DMS53 (cell line): ENCODE measurements at regions not wholly inside any gene's neighbourhood (a gene's known extent, or its start where the extent isn't known, plus 50 kb on each side); places are given as distances from the start of the nearest gene placed in this dataset.
"Not testable (repeated sequence)": the region's sequence is repeated elsewhere in the genome, so short reads cannot be mapped to it uniquely, and the experiment has no call there.

Experiments
- DNase-seq: peaks from one replicate; lab custom pipeline; 2025; lab: John Stamatoyannopoulos, UW

DNA sequence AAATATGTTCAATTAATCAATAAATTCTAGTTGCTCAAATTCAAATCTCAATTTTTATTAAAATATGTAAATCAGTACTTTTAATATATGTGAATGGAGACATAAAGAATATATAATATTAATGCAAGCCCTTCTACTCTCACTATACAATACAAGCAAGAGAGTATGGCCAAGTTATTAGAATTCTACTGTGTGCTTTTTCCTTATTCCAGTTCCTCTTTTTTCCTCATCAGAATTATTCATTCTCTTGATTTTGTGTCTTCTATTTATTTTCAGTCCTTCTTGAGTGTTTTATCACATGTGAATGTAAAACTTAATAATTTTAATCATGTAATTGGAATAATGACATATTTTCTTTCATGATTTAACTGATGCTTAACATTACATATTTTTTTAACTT is 276.8 kb downstream of the PCDH20 start:
- no peak for DNase-seq

DNA sequence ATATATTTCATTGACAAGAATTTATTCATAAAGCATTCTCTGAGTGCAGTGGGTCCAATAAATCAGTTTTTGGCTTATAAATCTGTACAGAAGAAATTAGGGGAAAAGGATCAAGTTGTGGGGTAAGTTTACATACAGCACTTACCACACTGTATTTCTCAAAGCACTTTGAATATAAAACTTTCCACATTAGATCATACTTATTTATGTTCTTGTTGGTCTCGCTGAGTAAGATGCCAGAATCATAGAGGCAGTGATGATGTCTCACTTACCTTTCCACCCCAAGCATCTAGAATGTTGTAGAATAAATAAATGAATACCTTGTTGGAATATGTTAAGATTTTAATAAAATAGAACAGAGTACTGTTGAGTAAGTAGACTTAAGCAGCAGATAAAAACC is 279.1 kb downstream of the PCDH20 start:
- no peak for DNase-seq

DNA sequence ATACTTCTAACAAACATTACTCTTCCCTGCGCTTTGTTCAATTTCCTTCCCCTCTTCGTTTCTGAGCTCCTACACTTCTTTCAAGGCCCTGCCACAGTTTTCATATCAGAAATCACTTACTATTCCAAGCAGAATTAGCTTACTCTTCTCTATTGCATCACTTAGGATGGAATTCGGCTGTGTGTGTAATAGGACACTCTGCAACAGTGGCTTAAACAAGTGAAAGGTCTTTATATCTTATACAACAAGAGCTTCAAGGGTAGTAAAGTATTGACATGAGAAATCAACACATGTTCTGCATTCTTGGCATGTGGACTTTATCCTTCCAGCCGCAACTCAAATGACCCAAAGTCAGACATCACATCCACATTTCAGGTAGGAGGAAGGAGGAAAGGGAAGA is 279.6 kb downstream of the PCDH20 start:
- DNase-seq, result no peak

DNA sequence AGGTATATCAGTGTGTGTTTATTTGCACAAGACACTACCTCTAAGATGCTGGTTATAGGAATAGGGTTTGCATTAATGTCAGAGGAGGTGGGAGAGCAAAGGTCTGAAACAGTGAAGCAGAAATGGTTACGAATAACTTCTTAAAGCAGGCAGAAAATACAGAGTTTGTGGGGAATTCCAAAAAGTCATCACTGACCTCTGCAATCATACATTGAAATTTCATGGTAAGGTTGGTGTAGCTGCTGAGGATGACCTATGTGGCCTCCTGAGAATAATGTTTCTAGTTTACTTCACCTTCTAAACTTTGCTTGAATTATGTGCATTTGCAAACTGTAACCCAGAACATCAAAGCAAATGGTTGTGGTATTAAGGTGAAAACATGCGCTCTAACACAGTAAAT is 280.1 kb downstream of the PCDH20 start:
- no peak for DNase-seq

DNA sequence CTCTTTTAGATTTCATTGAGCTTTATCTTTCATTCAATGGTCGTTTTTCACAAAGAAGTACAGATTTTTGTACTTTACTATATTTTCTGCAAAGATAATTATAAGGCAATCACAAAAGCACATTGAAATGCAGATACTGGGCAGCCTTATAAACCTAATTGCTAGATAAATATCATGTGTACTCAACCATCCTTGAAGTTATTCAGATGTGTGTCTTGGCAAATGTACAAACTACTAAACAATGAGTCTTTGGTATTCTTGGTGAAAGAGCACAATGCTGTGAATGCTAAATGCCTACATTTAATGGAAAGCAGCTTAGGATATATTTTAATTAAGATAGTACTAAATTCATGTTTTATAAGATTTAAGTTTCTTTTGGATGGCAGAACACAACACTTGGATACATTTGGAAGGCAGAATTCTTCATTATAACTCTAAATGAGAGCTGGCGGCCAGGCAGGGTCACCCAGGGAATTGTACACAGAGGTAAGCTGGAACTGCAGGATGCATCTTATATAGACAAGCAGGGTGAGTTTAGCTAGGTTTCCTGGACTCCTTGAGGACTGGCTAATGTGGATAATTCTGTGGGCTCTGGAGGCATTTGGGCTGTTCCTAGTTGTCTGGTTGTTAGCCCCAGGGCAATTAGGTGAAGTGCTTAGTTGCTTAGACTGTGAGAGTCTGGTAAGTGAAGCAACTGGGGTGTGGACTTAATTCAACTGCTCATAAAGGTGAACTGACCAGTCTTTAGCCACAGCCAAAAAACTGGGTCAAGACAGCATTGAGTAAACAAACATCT is 286.6 kb downstream of the PCDH20 start:
- no peak for DNase-seq

DNA sequence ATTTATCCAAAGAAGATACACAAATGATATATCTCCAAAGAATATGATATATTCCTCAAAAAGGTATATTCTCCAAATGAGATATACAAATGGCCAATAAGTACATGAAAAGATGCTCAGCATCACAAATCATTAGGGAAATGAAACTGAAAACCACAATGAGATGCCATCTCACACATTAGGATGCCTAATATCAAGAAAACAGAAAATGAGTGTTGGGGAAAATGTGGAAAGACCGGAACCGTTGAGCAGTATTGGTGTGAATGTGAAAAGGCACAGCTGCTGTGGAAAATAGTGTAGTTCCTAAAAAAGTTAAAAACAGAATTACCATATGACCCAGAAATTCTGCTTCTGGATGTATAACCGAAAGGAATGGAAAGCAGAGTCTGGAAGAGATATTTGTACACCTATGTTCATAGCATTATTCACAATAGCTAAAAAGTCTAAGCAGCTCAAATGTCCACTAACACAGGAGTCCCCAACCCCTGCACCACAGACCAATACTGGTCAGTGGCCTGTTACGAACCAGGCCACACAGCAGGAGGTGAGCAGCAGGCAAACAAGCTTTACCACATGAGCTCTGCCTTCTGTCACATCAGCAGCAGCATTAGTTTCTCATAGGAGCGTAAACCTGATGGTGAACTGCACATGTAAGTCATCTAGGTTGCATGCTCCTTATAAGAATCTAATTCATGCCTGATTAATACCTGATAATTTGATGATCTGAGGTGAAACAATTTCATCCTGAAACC is 291.9 kb downstream of the PCDH20 start:
- DNase-seq, result no peak

DNA sequence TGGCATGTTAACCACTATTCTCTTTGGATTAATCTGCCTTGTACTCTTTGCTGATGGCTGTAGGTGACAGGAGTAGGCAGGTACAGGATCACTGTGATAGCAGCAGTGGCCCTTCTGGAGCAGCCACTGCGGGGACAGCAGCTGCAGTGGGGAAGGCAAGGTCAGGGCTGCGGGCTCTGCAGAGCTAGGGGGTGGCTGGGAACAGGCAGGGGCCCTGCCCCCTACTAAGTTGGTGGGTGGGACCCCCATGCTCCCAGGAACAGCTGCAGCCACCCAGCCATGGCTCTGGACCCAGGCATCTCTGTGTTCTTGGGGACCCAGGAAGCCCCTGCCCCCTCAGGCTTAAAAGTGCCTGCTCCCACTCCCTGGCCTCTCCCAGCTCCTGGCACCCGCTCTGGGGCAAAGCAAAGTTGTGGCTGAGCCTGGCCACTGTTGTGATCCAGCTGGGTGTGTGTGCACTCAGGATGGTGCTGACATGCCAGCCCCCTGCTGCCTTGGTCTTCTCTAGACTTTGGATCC is 302.4 kb downstream of the PCDH20 start:
- DNase-seq, result no peak

DNA sequence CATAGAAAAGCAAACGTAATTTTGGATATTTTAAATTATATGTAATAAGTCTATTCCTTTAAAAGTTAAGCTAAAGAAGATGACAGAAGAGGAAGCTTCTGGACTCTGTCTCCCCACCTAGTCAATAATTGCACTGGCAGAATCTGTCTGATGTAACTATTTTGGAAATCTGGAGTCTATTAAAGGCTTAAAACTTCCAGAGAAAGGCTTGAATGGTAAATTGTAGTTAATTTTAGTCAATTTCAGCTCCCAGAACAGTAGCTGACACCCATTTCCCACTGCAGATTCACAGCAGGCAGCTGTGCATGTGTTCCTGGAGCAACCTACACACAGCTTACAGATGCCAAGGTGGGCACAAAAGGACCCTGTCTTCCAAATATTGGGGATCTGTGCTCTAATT is 304.1 kb downstream of the PCDH20 start:
- DNase-seq, result no peak

DNA sequence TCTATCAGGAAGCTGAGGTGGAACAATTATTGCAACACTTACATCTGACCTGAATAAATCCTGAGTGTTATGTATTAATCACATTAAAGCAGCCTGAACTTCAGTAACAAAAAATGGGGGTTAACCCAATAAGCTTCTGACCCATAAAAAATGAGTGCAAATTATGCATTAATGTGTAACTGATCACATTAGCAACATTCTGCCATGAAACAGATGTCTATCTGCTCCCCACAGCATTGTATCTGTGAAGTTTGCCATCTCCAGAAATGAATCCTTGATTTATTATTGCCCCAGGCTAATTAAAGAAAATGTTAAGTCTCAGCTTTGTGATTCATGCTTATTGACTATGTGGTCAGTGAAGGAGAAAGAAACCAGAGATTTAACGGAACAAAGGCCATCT is 304.9 kb downstream of the PCDH20 start:
- no peak for DNase-seq

DNA sequence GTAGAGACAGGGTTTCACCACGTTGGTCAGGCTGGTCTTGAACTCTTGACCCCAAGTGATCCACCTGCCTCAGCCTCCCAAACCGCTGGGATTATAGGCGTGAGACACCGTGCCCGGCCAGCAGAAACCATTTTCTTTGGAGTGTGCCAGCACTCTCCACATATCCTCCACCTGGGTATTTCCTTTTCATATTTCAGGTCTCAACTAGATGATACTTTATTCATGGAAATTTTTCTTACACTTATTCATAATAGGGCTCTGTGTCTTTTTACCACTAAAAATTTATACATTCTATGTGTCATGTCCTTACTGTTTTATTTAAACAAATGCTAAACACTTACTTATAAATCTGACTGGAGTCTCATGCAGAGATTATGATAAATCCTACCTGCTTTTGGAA is 305.9 kb downstream of the PCDH20 start:
- no peak for DNase-seq

DNA sequence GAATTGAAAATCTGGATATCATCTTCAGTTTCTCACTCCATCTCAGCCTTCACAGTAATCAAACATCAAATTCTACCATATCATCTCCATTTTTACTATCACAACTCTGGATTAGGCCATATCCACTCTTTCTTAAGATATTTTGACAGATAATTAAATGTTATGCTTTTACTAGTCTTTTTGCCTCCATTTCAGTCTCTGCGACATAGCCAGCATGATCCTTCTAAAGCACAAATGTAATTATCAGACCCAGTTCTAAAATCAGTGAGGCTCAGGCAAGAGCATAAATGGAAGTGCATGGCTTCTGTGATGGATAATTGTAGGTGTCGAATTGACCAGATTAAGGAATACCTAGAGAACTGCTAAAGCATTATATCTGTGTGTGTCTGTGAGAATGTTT is 307.7 kb downstream of the PCDH20 start:
- DNase-seq, result no peak

DNA sequence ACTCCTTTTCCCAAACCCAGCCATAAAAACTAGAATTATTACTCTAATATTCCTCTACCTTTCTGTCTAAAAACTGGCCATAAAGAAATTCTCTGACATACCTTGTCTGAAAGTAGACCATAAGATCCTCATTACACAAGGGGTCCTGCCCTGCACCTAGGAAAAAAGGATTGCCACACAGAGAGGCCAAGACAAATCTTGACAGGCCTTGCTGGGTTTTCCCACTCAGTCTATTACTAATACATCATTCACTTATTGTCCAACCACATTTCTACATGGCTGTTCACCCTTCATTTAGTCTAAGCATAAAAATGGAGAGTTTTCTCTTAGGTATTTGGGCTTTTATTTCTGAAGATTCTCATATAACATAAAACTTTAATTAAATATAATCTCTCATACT is 319.8 kb downstream of the PCDH20 start:
- DNase-seq, result no peak

DNA sequence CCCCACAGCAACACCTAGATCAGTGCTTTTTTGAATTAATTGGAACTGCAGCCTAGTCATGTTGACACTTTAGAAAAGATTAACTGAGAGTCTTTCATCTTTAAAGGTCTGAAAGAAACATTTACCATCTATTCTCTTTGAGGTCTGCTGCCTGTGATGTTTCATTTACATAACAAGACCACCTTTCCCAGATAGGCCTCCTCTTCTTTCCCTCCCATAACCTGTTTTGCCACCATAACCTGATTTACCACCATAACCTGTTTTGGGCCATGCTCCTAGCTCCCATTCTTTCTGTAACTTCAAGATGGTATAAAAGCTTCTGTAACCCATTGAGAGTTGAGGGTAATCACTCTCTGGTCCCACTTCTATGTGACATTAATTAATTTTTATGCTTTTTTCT is 320.8 kb downstream of the PCDH20 start:
- no peak for DNase-seq

DNA sequence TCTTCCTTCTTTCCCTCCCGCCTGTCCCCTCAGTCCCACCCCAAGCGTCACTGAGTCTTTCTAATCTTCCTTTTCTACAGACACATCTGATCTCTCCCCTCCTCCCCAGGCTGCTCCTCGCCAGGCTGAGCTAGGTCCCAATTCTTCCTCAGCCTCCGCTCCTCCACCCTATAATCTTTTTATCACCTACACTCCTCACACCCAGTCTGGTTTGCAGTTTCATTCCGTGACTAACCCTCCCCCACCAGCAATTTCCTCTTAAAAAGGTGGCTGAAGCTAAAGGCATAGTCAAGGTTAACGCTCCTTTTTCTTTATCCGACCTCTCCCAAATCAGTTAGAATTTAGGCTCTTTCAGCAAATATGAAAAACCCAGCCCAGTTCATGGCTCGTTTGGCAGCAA is 325.8 kb downstream of the PCDH20 start:
- not testable (repeated sequence) for DNase-seq

DNA sequence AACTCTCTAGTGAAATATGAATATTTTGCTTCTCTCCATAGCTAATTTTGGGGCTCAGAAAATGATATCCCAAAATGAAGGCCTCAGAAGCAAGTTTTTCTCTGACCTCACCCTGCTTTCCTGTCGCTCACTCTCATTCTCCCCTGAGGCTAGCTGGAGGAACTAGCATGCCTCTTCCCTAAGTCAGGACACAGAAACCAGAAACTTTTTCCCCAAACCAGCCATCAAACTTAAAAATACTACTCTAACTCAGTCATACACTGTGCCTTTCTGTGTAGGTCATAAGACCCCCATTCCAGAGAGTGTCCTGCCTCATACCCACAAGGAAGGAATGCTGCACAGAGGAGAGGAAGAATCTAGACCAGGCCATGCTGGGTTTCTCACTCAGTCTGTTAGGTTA is 329.6 kb downstream of the PCDH20 start:
- no peak for DNase-seq

DNA sequence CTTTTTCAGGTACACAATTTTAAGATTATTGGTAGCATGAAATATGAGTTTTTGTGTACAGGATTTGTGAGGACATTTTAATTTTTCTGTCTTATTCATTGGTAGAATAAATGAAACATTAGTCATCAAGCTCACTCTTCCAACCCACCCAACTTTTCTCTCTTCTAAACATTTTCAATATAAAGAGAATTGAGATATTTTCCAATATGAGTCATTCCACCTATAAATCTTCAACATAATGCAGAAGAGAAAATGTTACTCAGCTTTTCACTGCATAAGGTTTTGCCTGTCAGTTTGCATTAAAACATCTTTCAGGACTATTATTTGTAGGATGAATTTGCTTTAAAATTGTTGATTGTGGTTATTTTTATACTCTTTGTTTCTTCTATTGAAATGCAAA is 330.7 kb downstream of the PCDH20 start:
- no peak for DNase-seq

DNA sequence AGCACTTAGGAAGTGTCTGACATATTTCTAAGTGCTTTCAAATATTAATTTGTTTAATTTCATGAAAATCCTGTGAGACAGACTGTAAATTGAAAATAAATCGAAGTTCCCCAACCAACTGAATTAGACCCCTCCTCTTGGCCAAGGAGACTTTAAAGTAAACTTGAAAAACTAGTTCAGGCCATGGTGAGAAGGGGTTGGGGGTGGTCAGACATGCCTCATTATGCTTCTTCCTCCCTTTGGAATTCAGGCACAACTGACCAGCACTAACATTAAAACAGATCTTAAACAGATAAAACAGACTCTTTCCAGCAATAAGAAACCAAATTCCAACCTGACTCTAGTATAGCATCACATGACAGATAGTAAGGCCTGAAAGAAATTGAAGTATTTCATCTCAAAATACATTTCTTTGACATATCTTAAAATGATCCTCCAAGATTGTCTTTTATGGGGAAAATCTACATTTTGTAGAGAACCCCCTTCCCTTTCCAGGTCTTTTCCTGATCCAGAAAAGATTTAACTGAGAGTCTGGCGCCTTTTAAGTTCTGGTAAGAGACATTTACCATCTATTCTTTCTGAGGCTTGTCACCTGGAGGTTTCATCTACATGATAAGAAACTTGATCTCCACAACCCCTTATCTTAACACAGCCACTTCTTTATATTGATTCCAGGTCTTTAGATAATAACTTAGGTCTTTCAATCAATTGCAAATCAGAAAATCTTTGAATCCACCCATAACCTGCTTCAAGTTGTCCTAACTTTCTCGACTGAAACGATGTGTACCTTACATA is 336.5 kb downstream of the PCDH20 start:
- DNase-seq, result no peak

DNA sequence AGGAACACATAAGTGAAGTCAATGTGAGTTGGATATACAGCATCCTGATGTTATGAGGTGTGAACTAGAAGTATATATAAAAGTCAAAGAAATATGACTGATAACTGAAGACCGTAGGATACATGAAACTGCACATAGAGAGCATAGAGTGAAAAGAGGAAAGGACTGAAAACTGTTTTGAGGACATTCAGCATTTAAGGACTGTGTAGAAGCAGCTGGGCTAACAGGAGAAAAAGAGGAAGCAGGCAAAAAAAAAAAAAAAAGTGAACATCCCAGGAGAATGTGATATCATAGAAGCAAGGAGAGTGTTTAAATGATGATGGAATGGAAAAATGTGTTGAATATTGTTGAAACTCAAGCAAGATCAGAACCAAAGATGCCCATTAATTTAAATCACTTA is 363.5 kb downstream of the PCDH20 start:
- DNase-seq, result no peak

DNA sequence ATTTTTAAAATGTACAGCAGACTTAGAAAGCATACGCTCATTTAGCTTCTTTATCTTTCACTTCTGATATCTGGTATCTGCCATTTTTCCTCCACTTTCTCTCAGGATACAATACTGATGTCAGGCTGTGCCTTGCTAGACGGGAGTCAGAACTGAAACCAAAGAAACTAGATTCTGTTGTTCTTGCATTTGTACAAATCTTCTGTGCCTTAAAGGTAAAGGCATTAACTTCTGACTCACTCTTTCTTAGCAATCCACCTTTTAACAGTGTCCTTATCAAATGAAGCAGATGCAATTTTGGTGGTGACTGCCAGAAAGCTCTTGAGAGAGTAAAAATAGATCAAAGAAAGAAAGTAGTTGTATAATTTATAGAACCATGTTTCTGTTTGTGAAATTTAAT is 370.4 kb downstream of the PCDH20 start:
- DNase-seq, result no peak

DNA sequence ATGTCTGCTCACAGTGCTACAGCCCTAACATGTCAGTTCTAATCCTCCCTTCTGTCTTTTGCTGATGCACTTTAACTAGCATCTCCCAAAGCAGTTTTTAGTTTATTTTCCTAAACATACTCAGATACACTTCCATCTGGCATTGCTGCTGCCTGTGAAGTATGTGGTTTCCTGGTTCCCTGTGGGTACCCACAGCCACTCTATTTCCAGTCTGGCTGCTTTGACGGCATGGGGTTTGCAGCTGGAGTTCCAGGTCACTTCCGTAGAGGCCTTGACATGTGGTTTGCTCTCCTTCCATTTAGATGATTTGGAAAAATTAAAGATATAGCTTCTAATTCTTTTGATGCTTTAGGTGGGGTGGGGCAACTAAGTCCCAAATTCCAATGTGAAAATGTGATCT is 375.5 kb downstream of the PCDH20 start:
- no peak for DNase-seq

DNA sequence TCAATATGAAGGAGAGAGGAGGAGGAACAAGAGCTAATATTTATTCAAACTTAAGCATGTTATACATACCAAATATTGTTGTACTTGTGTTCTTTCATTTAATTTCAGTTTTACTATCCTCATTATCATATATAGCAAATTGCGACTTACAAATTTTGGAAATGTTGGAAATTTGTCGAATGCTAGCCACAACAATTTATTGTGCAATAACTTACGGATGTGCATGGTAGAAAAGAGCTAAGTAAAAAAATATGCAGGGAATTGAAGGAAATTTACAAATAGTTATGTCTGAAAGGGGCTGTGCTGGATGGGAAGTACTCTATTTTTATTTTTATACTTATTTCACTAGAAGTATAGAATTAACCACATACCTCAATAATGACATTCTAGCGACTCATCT is 376.3 kb downstream of the PCDH20 start:
- no peak for DNase-seq

DNA sequence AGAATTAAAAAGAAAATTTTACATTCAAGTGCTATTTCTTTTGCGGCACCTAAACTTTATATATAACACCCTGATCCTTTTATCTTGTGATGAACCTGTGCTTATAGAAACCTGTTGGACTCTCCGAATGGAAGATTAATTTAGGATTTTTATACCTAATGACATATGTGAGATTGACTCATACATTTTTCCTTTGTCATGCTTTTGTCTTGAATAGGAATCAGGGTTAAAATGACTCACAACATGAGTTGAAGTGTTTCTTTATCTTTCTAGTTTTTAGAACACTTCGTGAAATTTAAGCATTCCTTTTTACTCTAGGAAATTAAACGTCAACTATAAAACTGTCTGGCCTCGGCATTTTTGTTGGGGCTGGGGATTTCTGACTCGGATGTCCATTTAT is 378.9 kb downstream of the PCDH20 start:
- DNase-seq, result no peak

DNA sequence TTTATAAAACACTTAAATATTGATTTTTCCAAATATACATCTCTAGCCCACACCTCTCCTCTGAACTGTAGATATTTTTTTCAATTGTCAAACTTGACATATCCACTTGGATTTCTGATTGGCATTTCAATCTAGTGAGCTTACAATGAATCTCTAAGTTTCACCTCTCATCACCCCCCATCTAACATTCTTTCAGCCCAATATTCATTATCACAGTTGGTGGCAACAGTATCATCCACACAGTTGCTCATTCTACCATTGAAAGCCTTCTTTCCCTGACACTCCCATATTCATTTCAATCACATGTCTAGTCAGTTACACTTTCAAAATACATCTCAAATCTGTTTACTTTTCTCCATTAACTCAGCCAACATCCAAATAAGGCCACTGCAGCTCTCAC is 385.2 kb downstream of the PCDH20 start:
- DNase-seq, result no peak
